HG03095 (cell line): ENCODE measurements at regions not wholly inside any gene's neighbourhood (a gene's known extent, or its start where the extent isn't known, plus 50 kb on each side); places are given as distances from the start of the nearest gene placed in this dataset.
A peak's percentile ranks its signal among the peaks of the same experiment; 100 is the strongest.

Experiments used
- ATAC-seq: cut with Tn5 transposase; IDR thresholded peaks from one replicate; pipeline ENCODE4 v1.9.1; 2021; ENCODE audit warnings: moderate library complexity; ENCODE audit not compliant: unreplicated experiment

GRCh38 chr20:10919396-10920140, 245.8 kb upstream of the JAG1 start:
- ATAC-seq, result no peak

- no peak for ATAC-seq
These were observed 246.6 kb upstream of the JAG1 start for GRCh38 chr20:10920396-10920795.

GRCh38 chr20:10921491-10922010, 247.8 kb upstream of the JAG1 start:
- no peak for ATAC-seq

- no peak for ATAC-seq
These were observed 248.7 kb upstream of the JAG1 start for GRCh38 chr20:10922506-10922905.

GRCh38 chr20:10922941-10923340, 249.1 kb upstream of the JAG1 start:
- ATAC-seq, result no peak

- ATAC-seq, result no peak
These were observed 250.9 kb upstream of the JAG1 start for GRCh38 chr20:10924644-10925201.

GRCh38 chr20:10925767-10926166, 252.0 kb upstream of the JAG1 start:
- no peak for ATAC-seq

GRCh38 chr20:10927011-10927583, 253.3 kb upstream of the JAG1 start:
- ATAC-seq, result no peak

GRCh38 chr20:10927936-10928840, 254.4 kb upstream of the JAG1 start:
- no peak for ATAC-seq

- ATAC-seq, result no peak
These were observed 255.1 kb upstream of the JAG1 start for GRCh38 chr20:10928841-10929421.

- ATAC-seq, result no peak
These were observed 262.0 kb upstream of the JAG1 start for GRCh38 chr20:10935658-10936402.

GRCh38 chr20:10936786-10937185, 263.0 kb upstream of the JAG1 start:
- no peak for ATAC-seq

GRCh38 chr20:10939331-10939941, 265.6 kb upstream of the JAG1 start:
- ATAC-seq, result no peak

- peak; percentile 98 for ATAC-seq
These were observed 267.1 kb upstream of the JAG1 start for GRCh38 chr20:10940941-10941340.

- ATAC-seq, result no peak
These were observed 270.0 kb upstream of the JAG1 start for GRCh38 chr20:10943686-10944265.

- peak; percentile 69 for ATAC-seq
These were observed 272.5 kb upstream of the JAG1 start for GRCh38 chr20:10946124-10946880.

- ATAC-seq, result no peak
These were observed 273.9 kb upstream of the JAG1 start for GRCh38 chr20:10947726-10948125.

GRCh38 chr20:10949930-10950783, 276.4 kb upstream of the JAG1 start:
- ATAC-seq, result no peak
